GM18873 (cell line): ENCODE measurements at regions not wholly inside any gene's neighbourhood (a gene's known extent, or its start where the extent isn't known, plus 50 kb on each side); places are given as distances from the start of the nearest gene placed in this dataset.
"Not testable (repeated sequence)": the region's sequence is repeated elsewhere in the genome, so short reads cannot be mapped to it uniquely, and the experiment has no call there.

Experiments
- ATAC-seq: cut with Tn5 transposase; IDR thresholded peaks from one replicate; pipeline ENCODE4 v1.9.1; 2021; ENCODE audit warnings: mild to moderate bottlenecking, moderate library complexity, moderate number of reproducible peaks; ENCODE audit not compliant: unreplicated experiment, low FRiP score

- ATAC-seq: no peak
Measured at GRCh38 chr5:91244380-91245073, 138.6 kb downstream of the ARRDC3 start.

- no peak for ATAC-seq
Measured at GRCh38 chr5:91243852-91244251, 139.3 kb downstream of the ARRDC3 start.

GRCh38 chr5:91243286-91243685, 139.8 kb downstream of the ARRDC3 start:
- ATAC-seq: no peak

- not testable (repeated sequence) for ATAC-seq
Measured at GRCh38 chr5:91241460-91241859, 141.7 kb downstream of the ARRDC3 start.

GRCh38 chr5:91240175-91240574, 142.9 kb downstream of the ARRDC3 start:
- ATAC-seq: no peak

- ATAC-seq: no peak
Measured at GRCh38 chr5:91235271-91235694, 147.8 kb downstream of the ARRDC3 start.

GRCh38 chr5:91232523-91232922, 150.6 kb downstream of the ARRDC3 start:
- ATAC-seq: no peak

- ATAC-seq: no peak
Measured at GRCh38 chr5:91229031-91229727, 153.9 kb downstream of the ARRDC3 start.

- ATAC-seq: no peak
Measured at GRCh38 chr5:91228188-91228587, 154.9 kb downstream of the ARRDC3 start.

GRCh38 chr5:91225848-91226686, 157.1 kb downstream of the ARRDC3 start:
- no peak for ATAC-seq

GRCh38 chr5:91224969-91225368, 158.1 kb downstream of the ARRDC3 start:
- ATAC-seq: no peak

- no peak for ATAC-seq
Measured at GRCh38 chr5:91224456-91224855, 158.7 kb downstream of the ARRDC3 start.

GRCh38 chr5:91223886-91224285, 159.2 kb downstream of the ARRDC3 start:
- ATAC-seq: no peak

GRCh38 chr5:91222482-91222881, 160.6 kb downstream of the ARRDC3 start:
- ATAC-seq: no peak

GRCh38 chr5:91221917-91222316, 161.2 kb downstream of the ARRDC3 start:
- no peak for ATAC-seq

- no peak for ATAC-seq
Measured at GRCh38 chr5:91219803-91220371, 163.2 kb downstream of the ARRDC3 start.

GRCh38 chr5:91219091-91219802, 163.9 kb downstream of the ARRDC3 start:
- no peak for ATAC-seq

- ATAC-seq: no peak
Measured at GRCh38 chr5:91217859-91218258, 165.3 kb downstream of the ARRDC3 start.

- ATAC-seq: no peak
Measured at GRCh38 chr5:91214571-91214970, 168.5 kb downstream of the ARRDC3 start.
